Type B pancreatic cell (in vitro differentiated cells): ENCODE measurements at regions not wholly inside any gene's neighbourhood (a gene's known extent, or its start where the extent isn't known, plus 50 kb on each side); places are given as distances from the start of the nearest gene placed in this dataset.

Source experiments
- DNase-seq: peaks from one replicate; pipeline ENCODE4 v3.0.0; 2021; ENCODE audit warnings: mixed read lengths; ENCODE audit not compliant: unreplicated experiment; ENCODE audit errors: extremely low spot score
- H3K27ac Mint-ChIP-seq: 2 replicates; pipeline ENCODE4 v1.8.0; 2021; ENCODE audit warnings: mild to moderate bottlenecking, mixed read lengths
- H3K27me3 Mint-ChIP-seq: 2 replicates; pipeline ENCODE4 v1.8.0; 2021; ENCODE audit warnings: mixed read lengths
- H3K36me3 Mint-ChIP-seq: 2 replicates; pipeline ENCODE4 v1.8.0; 2021; ENCODE audit warnings: mixed read lengths
- H3K4me1 Mint-ChIP-seq: one replicate; pipeline ENCODE4 v1.8.0; 2021; ENCODE audit warnings: mixed read lengths; ENCODE audit not compliant: unreplicated experiment
- H3K4me3 Mint-ChIP-seq: 2 replicates; pipeline ENCODE4 v1.8.0; 2021; ENCODE audit warnings: mild to moderate bottlenecking, mixed read lengths
- H3K9me3 Mint-ChIP-seq: 2 replicates; pipeline ENCODE4 v1.8.0; 2021; ENCODE audit warnings: mixed read lengths
- CTCF ChIP-seq: fragments of 200-600 bp; sonication (generic); conservative IDR thresholded peaks from 2 replicates; pipeline ENCODE4 v1.5.0; 2021; ENCODE audit warnings: antibody characterized with exemption, mild to moderate bottlenecking

DNA sequence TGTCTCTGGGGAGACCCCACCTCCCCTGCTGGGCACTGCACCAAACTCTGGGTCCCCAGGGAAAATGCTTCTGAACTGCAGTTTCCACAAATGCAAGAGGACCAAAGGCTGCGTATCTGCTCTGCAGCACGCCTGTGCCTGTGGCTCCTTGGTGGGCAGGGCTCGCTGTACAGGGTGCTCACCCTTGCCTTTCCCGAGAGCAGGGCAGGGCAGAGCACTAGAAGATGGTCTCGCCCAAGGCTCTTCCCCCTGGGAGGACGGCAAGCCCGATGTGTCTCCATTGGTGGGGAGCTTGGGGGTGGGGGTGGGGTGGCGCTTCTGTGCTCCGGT lies 175.3 kb upstream of the RTL1 start:
- peak; percentile 54 for DNase-seq
- Mint-ChIP-seq H3K27me3 (peaks cover 49% of the 10 kb centered on the region), H3K36me3 (no peaks in the 10 kb centered on the region)

GRCh38 chr14:101080922-101081593 lies 177.5 kb upstream of the RTL1 start:
- Mint-ChIP-seq H3K4me1 (peaks cover 5% of the 10 kb centered on the region), H3K27me3 (peaks cover 47% of the 10 kb centered on the region), H3K36me3 (no peaks in the 10 kb centered on the region), H3K9me3 (no peaks in the 10 kb centered on the region), H3K4me3 (no peak overlapping the region), H3K27ac (no peak overlapping the region)
- no peak for TF ChIP-seq CTCF
- no peak for DNase-seq

More for the DNA sequence above, 175.3 kb upstream of the RTL1 start:
- no peak for TF ChIP-seq CTCF
- Mint-ChIP-seq H3K27ac (no peak overlapping the region), H3K4me3 (peak overlapping the region; percentile 55), H3K4me1 (peaks cover 5% of the 10 kb centered on the region), H3K9me3 (no peaks in the 10 kb centered on the region)

GRCh38 chr14:101082036-101082435 lies 178.5 kb upstream of the RTL1 start:
- TF ChIP-seq CTCF: no peak
- peaks cover 42% of the 10 kb centered on the region for H3K27me3 Mint-ChIP-seq
- H3K36me3 Mint-ChIP-seq: no peaks in the 10 kb centered on the region
- no peaks in the 10 kb centered on the region for H3K9me3 Mint-ChIP-seq
- peaks cover 5% of the 10 kb centered on the region for H3K4me1 Mint-ChIP-seq
- no peak overlapping the region for H3K27ac Mint-ChIP-seq
- H3K4me3 Mint-ChIP-seq: no peak overlapping the region
- peak; percentile 54 for DNase-seq

DNA sequence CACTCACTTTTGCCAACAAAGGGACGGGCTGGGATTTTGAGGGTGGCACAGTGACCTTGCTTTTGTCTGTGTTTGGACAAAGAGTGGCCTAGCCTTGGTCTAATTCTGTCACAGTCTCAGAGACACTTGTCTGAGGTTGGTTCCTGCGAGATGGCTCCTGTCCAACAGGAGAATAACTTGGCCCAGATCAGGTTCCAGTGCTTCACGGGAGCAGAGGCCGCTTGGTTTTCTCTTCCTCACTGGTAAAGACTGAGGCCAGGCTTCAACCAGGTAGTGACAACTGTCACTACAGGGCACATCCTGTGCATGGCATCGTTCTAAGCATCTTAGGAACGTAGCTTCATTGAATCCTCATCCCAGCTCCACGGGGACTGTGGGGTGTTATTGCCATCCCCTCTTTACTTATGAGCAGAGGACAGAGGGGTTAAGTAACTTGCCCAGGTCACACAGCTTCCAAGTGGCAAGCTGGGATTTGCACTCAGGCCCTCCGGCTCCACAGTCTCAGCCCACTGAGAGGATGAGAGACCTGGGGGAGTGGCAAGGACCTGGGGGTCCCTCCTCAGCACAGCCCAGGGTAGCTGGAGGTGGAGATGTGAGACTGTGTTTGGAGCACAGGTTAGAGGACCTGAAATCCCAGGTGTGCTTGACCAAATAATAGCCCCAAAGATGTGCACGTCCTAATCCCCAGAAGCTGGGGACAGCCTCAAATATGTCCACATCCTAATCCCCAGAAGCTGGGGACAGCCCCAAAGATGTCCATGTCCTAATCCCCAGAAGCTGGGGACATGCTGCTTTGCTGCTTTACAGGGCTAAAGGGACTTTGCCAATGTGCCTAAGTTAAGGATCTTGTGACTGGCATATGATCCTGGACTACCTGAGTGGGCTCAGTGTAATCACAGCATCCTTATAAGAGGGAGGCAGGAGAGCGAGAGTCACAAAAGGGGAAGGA lies 179.2 kb upstream of the RTL1 start:
- Mint-ChIP-seq H3K4me1 (peaks cover 5% of the 10 kb centered on the region), H3K4me3 (no peak overlapping the region), H3K27ac (no peak overlapping the region), H3K9me3 (no peaks in the 10 kb centered on the region), H3K36me3 (no peaks in the 10 kb centered on the region), H3K27me3 (peaks cover 37% of the 10 kb centered on the region)
- peak; percentile 55 for DNase-seq
- TF ChIP-seq CTCF: no peak

- H3K27ac Mint-ChIP-seq: no peak overlapping the region
- TF ChIP-seq CTCF: peak; percentile 49
- H3K36me3 Mint-ChIP-seq: no peaks in the 10 kb centered on the region
- H3K4me3 Mint-ChIP-seq: no peak overlapping the region
- peak; percentile 66 for DNase-seq
- H3K27me3 Mint-ChIP-seq: peaks cover 31% of the 10 kb centered on the region
- no peaks in the 10 kb centered on the region for H3K9me3 Mint-ChIP-seq
- H3K4me1 Mint-ChIP-seq: no peaks in the 10 kb centered on the region
Measured at GRCh38 chr14:101083564-101084435, 180.3 kb upstream of the RTL1 start.
